ENCODE measurements at regions not wholly inside any gene's neighbourhood (a gene's known extent, or its start where the extent isn't known, plus 50 kb on each side); places are given as distances from the start of the nearest gene placed in this dataset.
"Not testable (repeated sequence)": the region's sequence is repeated elsewhere in the genome, so short reads cannot be mapped to it uniquely, and the experiment has no call there.

DNA sequence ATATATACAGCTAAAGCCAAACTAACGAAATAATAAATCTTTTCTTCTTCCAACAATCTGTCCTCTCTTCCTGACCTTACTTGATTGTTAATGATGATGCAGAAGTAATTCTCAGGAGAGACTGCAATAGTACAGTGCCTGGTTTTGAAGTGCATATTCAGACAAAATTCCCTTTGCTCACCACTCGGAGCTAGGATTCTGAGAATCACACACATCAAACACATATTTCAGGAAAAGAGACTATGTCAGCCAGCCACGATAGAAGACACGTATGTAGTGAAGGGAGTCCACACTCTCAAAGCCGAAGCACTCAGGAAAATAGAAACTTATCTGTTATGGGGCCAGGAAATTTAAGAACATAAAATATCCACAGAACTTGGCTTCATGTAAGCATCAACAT, 362.5 kb upstream of the FAT1 start:
- ATAC-seq = no peak

DNA sequence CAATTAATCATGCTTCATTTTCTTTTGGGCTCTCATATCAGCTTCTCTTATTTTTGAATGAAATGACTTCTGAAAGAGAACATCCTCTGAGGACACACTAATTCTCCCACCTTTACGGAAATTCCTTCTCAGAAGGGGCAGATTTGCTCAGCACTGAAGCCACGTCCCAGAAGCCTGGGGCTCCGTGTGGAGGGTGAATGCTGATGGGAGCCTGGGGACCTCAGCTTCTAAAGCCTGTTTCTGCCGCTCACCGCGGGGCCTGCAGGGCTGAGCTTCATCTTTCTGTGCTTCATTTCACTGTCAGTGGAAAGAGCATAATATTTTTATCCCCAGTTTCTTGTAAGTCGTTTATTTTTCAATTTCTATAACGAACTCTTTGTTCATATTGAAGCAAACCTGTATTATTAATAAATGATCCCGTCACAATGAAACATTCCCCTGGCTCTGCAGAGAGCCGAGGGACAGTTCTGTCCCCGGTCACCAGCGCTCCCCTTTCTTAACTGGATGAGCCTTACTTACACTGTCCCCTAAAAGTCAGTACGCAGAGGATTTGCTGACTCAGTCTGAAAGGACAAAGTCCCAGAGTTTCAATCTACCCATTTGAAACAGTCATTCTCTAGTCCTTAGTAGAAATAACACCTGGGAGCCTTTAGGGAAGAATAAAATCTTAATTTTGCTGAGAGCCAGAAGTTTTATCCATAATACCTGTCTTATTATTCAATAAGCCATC, 364.6 kb upstream of the FAT1 start:
- no peak for ATAC-seq
- WGBS, 2 donors = 56 to 70% methylated on average over 13 of the region's 13 CpGs
- no peak for DNase-seq
- H3K36me3 ChIP-seq (replicated peaks in 1 of 2; ENCODE audit: insufficient read depth in 1 of 2, low read depth in 2 of 2) = no peaks in the 10 kb centered on the region
- H3K27ac ChIP-seq = no peak overlapping the region
- H3K4me1 ChIP-seq = no peaks in the 10 kb centered on the region
- no peak overlapping the region for H3K4me3 ChIP-seq
- TF ChIP-seq POLR2A (IDR thresholded peaks at IDR 0.05) = no peak
- TF ChIP-seq, protein P1, sequence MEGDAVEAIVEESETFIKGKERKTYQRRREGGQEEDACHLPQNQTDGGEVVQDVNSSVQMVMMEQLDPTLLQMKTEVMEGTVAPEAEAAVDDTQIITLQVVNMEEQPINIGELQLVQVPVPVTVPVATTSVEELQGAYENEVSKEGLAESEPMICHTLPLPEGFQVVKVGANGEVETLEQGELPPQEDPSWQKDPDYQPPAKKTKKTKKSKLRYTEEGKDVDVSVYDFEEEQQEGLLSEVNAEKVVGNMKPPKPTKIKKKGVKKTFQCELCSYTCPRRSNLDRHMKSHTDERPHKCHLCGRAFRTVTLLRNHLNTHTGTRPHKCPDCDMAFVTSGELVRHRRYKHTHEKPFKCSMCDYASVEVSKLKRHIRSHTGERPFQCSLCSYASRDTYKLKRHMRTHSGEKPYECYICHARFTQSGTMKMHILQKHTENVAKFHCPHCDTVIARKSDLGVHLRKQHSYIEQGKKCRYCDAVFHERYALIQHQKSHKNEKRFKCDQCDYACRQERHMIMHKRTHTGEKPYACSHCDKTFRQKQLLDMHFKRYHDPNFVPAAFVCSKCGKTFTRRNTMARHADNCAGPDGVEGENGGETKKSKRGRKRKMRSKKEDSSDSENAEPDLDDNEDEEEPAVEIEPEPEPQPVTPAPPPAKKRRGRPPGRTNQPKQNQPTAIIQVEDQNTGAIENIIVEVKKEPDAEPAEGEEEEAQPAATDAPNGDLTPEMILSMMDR (IDR thresholded peaks at IDR 0.05) = no peak
- H3K9me3 ChIP-seq = no peaks in the 10 kb centered on the region
- intact Hi-C loops (cut with DNase I) = no loop called here
- H3K27me3 ChIP-seq = no peaks in the 10 kb centered on the region

More for the DNA sequence above, 362.5 kb upstream of the FAT1 start:
- no peaks in the 10 kb centered on the region for H3K27me3 ChIP-seq
- H3K36me3 ChIP-seq (replicated peaks in 1 of 2; ENCODE audit: insufficient read depth in 1 of 2, low read depth in 2 of 2) = no peaks in the 10 kb centered on the region
- 83 to 88% methylated on average over 5 of the region's 5 CpGs for WGBS, 2 donors
- no peaks in the 10 kb centered on the region for H3K9me3 ChIP-seq
- intact Hi-C loops (cut with DNase I) = no loop called here
- DNase-seq = no peak
- no peaks in the 10 kb centered on the region for H3K4me1 ChIP-seq
- TF ChIP-seq POLR2A (IDR thresholded peaks at IDR 0.05) = no peak
- TF ChIP-seq, protein P1 (IDR thresholded peaks at IDR 0.05) = no peak
- H3K27ac ChIP-seq = no peak overlapping the region
- no peak overlapping the region for H3K4me3 ChIP-seq

- Histone ChIP-seq H3K27ac (no peak overlapping the region), H3K36me3 (replicated peaks in 1 of 2; ENCODE audit: insufficient read depth in 1 of 2, low read depth in 2 of 2) (no peaks in the 10 kb centered on the region), H3K27me3 (no peaks in the 10 kb centered on the region), H3K4me3 (no peak overlapping the region), H3K9me3 (no peaks in the 10 kb centered on the region), H3K4me1 (no peaks in the 10 kb centered on the region)
- ATAC-seq (no peak), DNase-seq (no peak)
- TF ChIP-seq POLR2A (IDR thresholded peaks at IDR 0.05) = no peak
- TF ChIP-seq, protein P1 (IDR thresholded peaks at IDR 0.05) = no peak
- WGBS, 2 donors = 88 to 90% methylated on average over 11 of the region's 11 CpGs
- intact Hi-C loops (cut with DNase I) = no loop called here
These were observed 366.7 kb upstream of the FAT1 start for GRCh38 chr4:187090401-187090800.

DNA sequence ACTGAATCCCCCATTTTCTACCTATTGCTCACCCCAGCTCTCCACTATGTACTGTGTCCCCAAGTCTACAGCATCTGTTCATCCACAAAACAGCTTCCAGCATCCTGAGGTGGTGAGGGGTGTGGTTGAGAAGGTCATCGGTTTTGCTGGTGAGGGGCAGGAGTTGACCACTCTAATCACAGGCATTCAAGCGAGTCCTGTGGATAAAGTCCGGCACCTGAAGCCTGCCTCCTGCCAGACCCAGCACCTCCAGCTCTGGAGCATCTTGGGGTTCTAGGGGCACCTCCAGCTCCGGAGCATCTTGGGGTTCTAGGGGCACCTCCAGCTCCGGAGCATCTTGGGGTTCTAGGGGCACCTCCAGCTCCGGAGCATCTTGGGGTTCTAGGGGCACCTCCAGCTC, 367.2 kb upstream of the FAT1 start:
- H3K4me3 ChIP-seq; H3K9me3 ChIP-seq; H3K27me3 ChIP-seq; DNase-seq; intact Hi-C loops (cut with DNase I); H3K4me1 ChIP-seq; H3K27ac ChIP-seq; H3K36me3 ChIP-seq (replicated peaks in 1 of 2; ENCODE audit: insufficient read depth in 1 of 2, low read depth in 2 of 2); ATAC-seq: not testable (repeated sequence)
- 86 to 89% methylated on average over 5 to 6 of the region's 6 CpGs for WGBS, 2 donors

DNA sequence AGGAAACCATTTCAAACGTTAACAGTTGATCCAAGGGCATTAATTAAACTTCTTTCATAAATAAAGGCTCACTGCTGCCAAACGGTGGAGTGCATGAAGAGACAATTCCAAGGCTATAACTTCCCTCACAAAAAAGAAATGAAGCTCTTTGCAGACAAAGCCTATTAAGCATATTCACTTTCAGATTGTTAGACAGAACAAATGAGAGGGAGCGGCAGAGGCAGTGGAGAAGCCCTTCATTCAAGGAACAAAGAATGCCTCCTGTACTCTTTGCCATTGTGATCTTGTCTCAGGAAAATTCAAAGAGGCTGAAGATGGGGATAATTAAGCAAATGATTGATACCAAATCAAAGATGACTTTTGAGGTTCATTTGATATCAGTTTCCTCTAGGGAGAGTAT, 370.5 kb upstream of the FAT1 start:
- ATAC-seq (no peak), DNase-seq (no peak)
- TF ChIP-seq, protein P1 (IDR thresholded peaks at IDR 0.05) = no peak
- no peak for TF ChIP-seq POLR2A (IDR thresholded peaks at IDR 0.05)
- H3K27me3 ChIP-seq = no peaks in the 10 kb centered on the region
- no peak overlapping the region for H3K27ac ChIP-seq
- H3K9me3 ChIP-seq = no peaks in the 10 kb centered on the region
- no peak overlapping the region for H3K4me3 ChIP-seq
- intact Hi-C loops (cut with DNase I) = no loop called here
- no peaks in the 10 kb centered on the region for H3K36me3 ChIP-seq (replicated peaks in 1 of 2; ENCODE audit: insufficient read depth in 1 of 2, low read depth in 2 of 2)
- no peaks in the 10 kb centered on the region for H3K4me1 ChIP-seq
- WGBS, 2 donors = 45 to 49% methylated on average over 3 of the region's 3 CpGs

Measured in body of pancreas (tissue), 4 donors.